Heart left ventricle (tissue), 16 donors: ENCODE measurements at regions not wholly inside any gene's neighbourhood (a gene's known extent, or its start where the extent isn't known, plus 50 kb on each side); places are given as distances from the start of the nearest gene placed in this dataset.

Experiments used
- ATAC-seq, 4 donors: fragments of 200-7000 bp; cut with Tn5 transposase; one replicate each; pipeline ENCODE4 v1.9.1; 2020 to 2022; ENCODE audit warnings: moderate library complexity in 4 of 4, mild to moderate bottlenecking in 3 of 4, moderate number of reproducible peaks in 1 of 4
- DNase-seq, 5 donors: peaks; one replicate each; pipeline ENCODE4 v3.0.0-alpha.2; 2020
- H3K27ac ChIP-seq, 12 donors: fragments of 200-600 bp; sonication (generic) in 4 of 12; one replicate each; pipeline versions ENCODE4 v1.5.0 to v1.8.0; 2016 to 2022; ENCODE audit warnings: mild to moderate bottlenecking in 2 of 12
- H3K27me3 ChIP-seq, 9 donors: fragments of 200-600 bp; sonication (generic) in 2 of 9; one replicate each; pipeline versions ENCODE4 v1.5.1 to v1.8.0; 2016 to 2022; ENCODE audit warnings: mild to moderate bottlenecking in 3 of 9
- H3K36me3 ChIP-seq, 9 donors: fragments of 200-600 bp; sonication (generic) in 2 of 9; one replicate each; pipeline versions ENCODE4 v1.5.0 to v1.8.0; 2018 to 2022; ENCODE audit warnings: mild to moderate bottlenecking in 2 of 9
- H3K4me1 ChIP-seq, 12 donors: fragments of 200-600 bp; sonication (generic) in 4 of 12; one replicate each; pipeline versions ENCODE4 v1.5.0 to v1.8.0; 2016 to 2022; ENCODE audit warnings: mild to moderate bottlenecking in 3 of 12
- H3K4me3 ChIP-seq, 12 donors: fragments of 200-600 bp; sonication (generic) in 4 of 12; one replicate each; pipeline versions ENCODE4 v1.5.0 to v1.8.0; 2017 to 2022; ENCODE audit warnings: mild to moderate bottlenecking in 9 of 12, moderate library complexity in 4 of 12
- H3K9me3 ChIP-seq, 12 donors: fragments of 200-600 bp; sonication (generic) in 4 of 12; one replicate each; pipeline versions ENCODE4 v1.5.0 to v1.8.0; 2016 to 2022; ENCODE audit warnings: mild to moderate bottlenecking in 1 of 12
- CTCF ChIP-seq, 12 donors: fragments of 200-600 bp; sonication (generic) in 4 of 12; IDR thresholded peaks; one replicate each; pipeline versions ENCODE4 v1.5.0 to v1.8.0; 2018 to 2022; ENCODE audit warnings: antibody characterized with exemption in 12 of 12, mild to moderate bottlenecking in 5 of 12
- POLR2A ChIP-seq, 2 donors: fragments of 450-650 bp; IDR thresholded peaks; one replicate each; pipeline ENCODE4 v1.6.1; 2017; ENCODE audit warnings: antibody characterized with exemption in 2 of 2, mild to moderate bottlenecking in 2 of 2, moderate library complexity in 2 of 2
- WGBS, 4 donors: extraction: QIAGEN DNeasy Blood & Tissue Kit in 2 of 4; methylation state at CpG; one replicate each; pipeline versions ENCODE4 v1.1.5 to v1.1.7; 2013 to 2018; 5-methylcytosine and 5-hydroxymethylcytosine counted together
- intact Hi-C, 10 donors: fragments of 100-400 bp; cut with DNase I; formaldehyde crosslinking; loops; one replicate each; pipeline versions ENCODE4 v1.11.1 to v1.14.2; 2022
- donor health status: ischemic (EF 13 %, LVEDD 7.1; RV severe dilation, severe dysfunction).
- donor health status: healthy with polysubstance abuse.
- donor health status: DM: no; HTN: yes; CAD: no.
- donor health status: DM: no; HTN: no; CAD: no.
- donor health status: ischemic (EF 25% LVEDD 6.9; RV normal size, moderate dysfunction).
- donor health status: ischemic (EF 25% LVEDD 5.7; RV mildly dilated, moderate dysfunction).
- donor health status: healthy.
- donor health status: DM: yes; HTN: yes; CAD: no.
- donor health status: ischemic (EF 35%, LVEDD 5.7; RV mildly dilated, moderate dysfunction).
- donor health status: nonischemic (EF 11% LVEDD 7.7; RV severe dilation, severe dysfunction).
- donor health status: DM: yes; HTN: yes; CAD: no.
- donor health status: PGD.
- donor health status: ischemic (EF 29% LVEDD 5.4; RV normal size, mild dysfunction).
- donor health status: nonischemic (EF 23%, LVEDD 6.1; RV moderate dilation, normal function).

- Histone ChIP-seq H3K27me3 (no peaks in the 10 kb centered on the region), H3K36me3 (no peaks in the 10 kb centered on the region), H3K9me3 (no peaks in the 10 kb centered on the region), H3K4me3 (no peak overlapping the region), H3K27ac (no peak overlapping the region), H3K4me1 (no peaks in the 10 kb centered on the region)
- TF ChIP-seq CTCF (IDR thresholded peaks at IDR 0.05) (no peak), POLR2A (IDR thresholded peaks at IDR 0.05) (no peak)
- 66 to 81% (median 69%) methylated on average over 3 of the region's 3 CpGs for WGBS, 4 donors
- no peak for DNase-seq
- intact Hi-C loops: no loop called here
- no peak for ATAC-seq
These were observed 707.2 kb downstream of the RWDD3 start for GRCh38 chr1:95941121-95941798.

GRCh38 chr1:95948023-95948422 is 714.0 kb downstream of the RWDD3 start:
- Histone ChIP-seq H3K4me3 (no peak overlapping the region), H3K4me1 (no peaks in the 10 kb centered on the region), H3K27ac (no peak overlapping the region), H3K27me3 (no peaks in the 10 kb centered on the region), H3K36me3 (no peaks in the 10 kb centered on the region), H3K9me3 (no peaks in the 10 kb centered on the region)
- TF ChIP-seq CTCF (IDR thresholded peaks at IDR 0.05): no peak
- TF ChIP-seq POLR2A (IDR thresholded peaks at IDR 0.05): no peak
- no peak for ATAC-seq
- DNase-seq: no peak
- intact Hi-C loops: no loop called here

GRCh38 chr1:95951371-95952102 is 717.5 kb downstream of the RWDD3 start:
- no peak for TF ChIP-seq POLR2A (IDR thresholded peaks at IDR 0.05)
- TF ChIP-seq CTCF (IDR thresholded peaks at IDR 0.05): no peak
- Histone ChIP-seq H3K27me3 (no peaks in the 10 kb centered on the region), H3K4me1 (no peaks in the 10 kb centered on the region), H3K4me3 (no peak overlapping the region), H3K27ac (no peak overlapping the region), H3K9me3 (no peaks in the 10 kb centered on the region), H3K36me3 (no peaks in the 10 kb centered on the region)
- no peak for DNase-seq
- ATAC-seq: no peak
- intact Hi-C loops: no loop called here
- 54 to 68% (median 59%) methylated on average over 12 of the region's 12 CpGs for WGBS, 4 donors

- H3K4me3 ChIP-seq: no peak overlapping the region
- TF ChIP-seq POLR2A (IDR thresholded peaks at IDR 0.05) (no peak), CTCF (IDR thresholded peaks at IDR 0.05) (peak in 3 of 12 donors; percentile 22 to 37 (median 27))
- WGBS, 4 donors: 18 to 22% (median 21%) methylated on average over 4 of the region's 4 CpGs
- peak in 1 of 4 donors; percentile 36 for ATAC-seq
- H3K27me3 ChIP-seq: no peaks in the 10 kb centered on the region
- H3K9me3 ChIP-seq: no peaks in the 10 kb centered on the region
- H3K36me3 ChIP-seq: no peaks in the 10 kb centered on the region
- intact Hi-C loops: no loop called here
- no peak for DNase-seq
- no peak overlapping the region for H3K27ac ChIP-seq
- H3K4me1 ChIP-seq: no peaks in the 10 kb centered on the region
These were observed 719.0 kb downstream of the RWDD3 start for GRCh38 chr1:95953015-95953414.
